CD14-positive monocyte (primary cell): ENCODE measurements at regions not wholly inside any gene's neighbourhood (a gene's known extent, or its start where the extent isn't known, plus 50 kb on each side); places are given as distances from the start of the nearest gene placed in this dataset.

Experiments
- DNase-seq, 3 donors: peaks; one replicate each; pipeline ENCODE4 v3.0.0-alpha.2; 2011 to 2022
- H2AFZ ChIP-seq: 2 replicates; pipeline ENCODE4 v1.6.0; 2012; ENCODE audit warnings: mild to moderate bottlenecking, low read depth, low read length, inconsistent platforms; ENCODE audit not compliant: insufficient read depth, poor library complexity, severe bottlenecking
- H3K27ac ChIP-seq, 2 donors: 1 replicate in 1 of 2; 2 replicates in 1 of 2; pipeline ENCODE4 v1.5.1; 2012 to 2013; ENCODE audit warnings: low read length in 2 of 2, control low read depth in 1 of 2, inconsistent platforms in 1 of 2, low read depth in 1 of 2, mild to moderate bottlenecking in 1 of 2
- H3K27me3 ChIP-seq, 2 donors: one replicate each; pipeline versions ENCODE4 v1.6.0 to v1.6.1; 2011 to 2013; ENCODE audit warnings: low read length in 2 of 2; ENCODE audit not compliant: control insufficient read depth in 2 of 2, insufficient read depth in 2 of 2
- H3K36me3 ChIP-seq, 2 donors: replicated peaks in 1 of 2; 1 replicate in 1 of 2; 2 replicates in 1 of 2; pipeline versions ENCODE4 v1.5.1 to v1.6.1; 2012 to 2013; ENCODE audit warnings: low read length in 2 of 2, control low read depth in 1 of 2, inconsistent platforms in 1 of 2, mild to moderate bottlenecking in 1 of 2; ENCODE audit not compliant: insufficient read depth in 2 of 2, control insufficient read depth in 1 of 2
- H3K4me1 ChIP-seq, 2 donors: 1 replicate in 1 of 2; 2 replicates in 1 of 2; pipeline versions ENCODE4 v1.5.1 to v1.6.1; 2012 to 2013; ENCODE audit warnings: low read length in 2 of 2, control low read depth in 1 of 2, inconsistent platforms in 1 of 2, mild to moderate bottlenecking in 1 of 2, moderate library complexity in 1 of 2; ENCODE audit not compliant: insufficient read depth in 2 of 2, control insufficient read depth in 1 of 2
- H3K4me2 ChIP-seq: replicated peaks from 2 replicates; pipeline ENCODE3; 2012; ENCODE audit warnings: low read length, moderate library complexity, mild to moderate bottlenecking; ENCODE audit not compliant: poor library complexity, severe bottlenecking; ENCODE audit errors: extremely low read depth
- H3K4me3 ChIP-seq, 3 experiments: fragments of 200-600 bp in 1 of 3; sonication (generic) in 1 of 3; replicated peaks in 1 of 3; 1 replicate in 2 of 3; 2 replicates in 1 of 3; pipeline ENCODE4 v1.5.1; 2011 to 2013; ENCODE audit warnings: low read length in 3 of 3, mild to moderate bottlenecking in 3 of 3, control low read depth in 2 of 3, low read depth in 2 of 3, inconsistent platforms in 1 of 3, moderate library complexity in 1 of 3
- H3K79me2 ChIP-seq: 2 replicates; pipeline ENCODE4 v1.6.0; 2012; ENCODE audit warnings: mild to moderate bottlenecking, control low read depth, inconsistent platforms, low read length, moderate library complexity; ENCODE audit not compliant: insufficient read depth
- H3K9ac ChIP-seq: 2 replicates; pipeline ENCODE4 v1.6.0; 2017; ENCODE audit warnings: low read length, mild to moderate bottlenecking; ENCODE audit not compliant: insufficient read depth, poor library complexity, severe bottlenecking
- H3K9me3 ChIP-seq, 2 donors: replicated peaks in 1 of 2; 1 replicate in 1 of 2; 2 replicates in 1 of 2; pipeline versions ENCODE4 v1.5.1 to v1.6.1; 2012 to 2013; ENCODE audit warnings: low read length in 2 of 2, control low read depth in 1 of 2; ENCODE audit not compliant: control insufficient read depth in 1 of 2, insufficient read depth in 1 of 2
- H4K20me1 ChIP-seq: 2 replicates; pipeline ENCODE4 v1.6.0; 2012; ENCODE audit warnings: mild to moderate bottlenecking, low read length, control low read depth, moderate library complexity; ENCODE audit not compliant: insufficient read depth
- H3K27ac Mint-ChIP-seq, 7 donors: one replicate each; pipeline ENCODE4 v1.8.0; 2020; ENCODE audit warnings: mild to moderate bottlenecking in 7 of 7, mixed read lengths in 7 of 7, moderate library complexity in 6 of 7, inconsistent platforms in 2 of 7
- H3K27me3 Mint-ChIP-seq, 3 donors: one replicate each; pipeline ENCODE4 v1.8.0; 2021 to 2022; ENCODE audit warnings: low read depth in 3 of 3, mild to moderate bottlenecking in 3 of 3, mixed read lengths in 3 of 3, moderate library complexity in 3 of 3, inconsistent platforms in 1 of 3
- H3K36me3 Mint-ChIP-seq, 2 donors: one replicate each; pipeline ENCODE4 v1.8.0; 2020; ENCODE audit warnings: mixed read lengths in 2 of 2, inconsistent platforms in 1 of 2, mild to moderate bottlenecking in 1 of 2
- H3K4me1 Mint-ChIP-seq: one replicate; pipeline ENCODE4 v1.8.0; 2020; ENCODE audit warnings: mild to moderate bottlenecking, mixed read lengths
- H3K4me3 Mint-ChIP-seq, 2 donors: one replicate each; pipeline ENCODE4 v1.8.0; 2020; ENCODE audit warnings: mild to moderate bottlenecking in 2 of 2, mixed read lengths in 2 of 2, moderate library complexity in 1 of 2
- H3K9me3 Mint-ChIP-seq, 7 donors: one replicate each; pipeline ENCODE4 v1.8.0; 2020 to 2022; ENCODE audit warnings: mixed read lengths in 7 of 7, mild to moderate bottlenecking in 6 of 7, moderate library complexity in 6 of 7, inconsistent platforms in 2 of 7
- CTCF ChIP-seq: fragments of 200-600 bp; IDR thresholded peaks from one replicate; pipeline ENCODE4 v1.8.0; 2022; ENCODE audit warnings: antibody characterized with exemption, mild to moderate bottlenecking
- WGBS: methylation state at CpG from one replicate; pipeline ENCODE4 v1.1.5; 2013; ENCODE audit warnings: missing lambda C conversion rate; ENCODE audit not compliant: insufficient coverage; 5-methylcytosine and 5-hydroxymethylcytosine counted together
- intact Hi-C, 2 donors: fragments of 100-400 bp; cut with micrococcal nuclease; formaldehyde crosslinking; loops; one replicate each; pipeline versions ENCODE4 v1.15.0 to v1.15.1; 2023

- intact Hi-C loops = no loop called here
- peaks cover 0 to 4% of the 10 kb centered on the region in 2 donors for H3K9me3 ChIP-seq
- no peak overlapping the region for H2AFZ ChIP-seq
- no peak for DNase-seq
- H3K27me3 ChIP-seq = no peaks in the 10 kb centered on the region
- H3K36me3 Mint-ChIP-seq = no peaks in the 10 kb centered on the region
- H3K27me3 Mint-ChIP-seq = peaks cover 0 to 1% (median 0%) of the 10 kb centered on the region in 3 donors
- no peak overlapping the region for H3K4me3 ChIP-seq
- no peaks in the 10 kb centered on the region for H3K4me1 Mint-ChIP-seq
- no peaks in the 10 kb centered on the region for H3K4me1 ChIP-seq
- peaks cover 0 to 11% (median 3%) of the 10 kb centered on the region in 7 donors for H3K9me3 Mint-ChIP-seq
- no CpG with 5 or more reads among the region's 2 CpGs for WGBS
- H3K79me2 ChIP-seq = no peaks in the 10 kb centered on the region
- no peak for TF ChIP-seq CTCF
- H3K27ac Mint-ChIP-seq = no peak overlapping the region
- no peak overlapping the region for H3K4me2 ChIP-seq
- no peak overlapping the region for H3K27ac ChIP-seq
- no peak overlapping the region for H3K4me3 Mint-ChIP-seq
- no peak overlapping the region for H3K9ac ChIP-seq
- H3K36me3 ChIP-seq = no peaks in the 10 kb centered on the region
- H4K20me1 ChIP-seq = no peaks in the 10 kb centered on the region
Observed at GRCh38 chr1:83077411-83077810, 921.5 kb downstream of the TTLL7 start.

- intact Hi-C loops = no loop called here
- no peak overlapping the region for H3K27ac Mint-ChIP-seq
- no peaks in the 10 kb centered on the region for H3K36me3 Mint-ChIP-seq
- Histone ChIP-seq H3K9ac (no peak overlapping the region), H3K27ac (no peak overlapping the region), H3K4me1 (no peaks in the 10 kb centered on the region), H2AFZ (no peak overlapping the region), H3K9me3 (no peaks in the 10 kb centered on the region), H3K27me3 (no peaks in the 10 kb centered on the region), H3K36me3 (no peaks in the 10 kb centered on the region), H3K4me2 (no peak overlapping the region), H3K4me3 (no peak overlapping the region), H4K20me1 (no peaks in the 10 kb centered on the region), H3K79me2 (no peaks in the 10 kb centered on the region)
- no peaks in the 10 kb centered on the region for H3K4me1 Mint-ChIP-seq
- no peak for DNase-seq
- no peak for TF ChIP-seq CTCF
- no peak overlapping the region for H3K4me3 Mint-ChIP-seq
- H3K9me3 Mint-ChIP-seq = peaks cover 0 to 3% (median 0%) of the 10 kb centered on the region in 7 donors
- H3K27me3 Mint-ChIP-seq = peaks cover 0 to 1% (median 0%) of the 10 kb centered on the region in 3 donors
- no CpG with 5 or more reads among the region's 1 CpG for WGBS
Observed at GRCh38 chr1:83075107-83075506, 923.8 kb downstream of the TTLL7 start.
